Lung (tissue), 11 donors: ENCODE measurements at regions not wholly inside any gene's neighbourhood (a gene's known extent, or its start where the extent isn't known, plus 50 kb on each side); places are given as distances from the start of the nearest gene placed in this dataset.

Source experiments
- ATAC-seq: fragments of 200-7000 bp; cut with Tn5 transposase; one replicate; pipeline ENCODE4 v1.9.1; 2020; ENCODE audit warnings: moderate number of reproducible peaks; ENCODE audit not compliant: insufficient read depth, low FRiP score
- DNase-seq, 3 donors: peaks; one replicate each; pipeline ENCODE4 v3.0.0-alpha.2; 2013 to 2017
- H3K27ac ChIP-seq, 2 donors: one replicate each; pipeline ENCODE4 v1.5.1; 2013; ENCODE audit warnings: mild to moderate bottlenecking in 2 of 2, moderate library complexity in 2 of 2, control low read depth in 1 of 2, inconsistent platforms in 1 of 2, low read depth in 1 of 2, low read length in 1 of 2
- H3K27me3 ChIP-seq, 3 donors: one replicate each; pipeline ENCODE4 v1.5.1; 2013; ENCODE audit warnings: low read length in 2 of 3; ENCODE audit not compliant: control insufficient read depth in 3 of 3, insufficient read depth in 3 of 3
- H3K36me3 ChIP-seq, 4 donors: one replicate each; pipeline ENCODE4 v1.5.1; 2013; ENCODE audit warnings: low read length in 4 of 4, mild to moderate bottlenecking in 1 of 4, moderate library complexity in 1 of 4; ENCODE audit not compliant: control insufficient read depth in 4 of 4, insufficient read depth in 4 of 4
- H3K4me1 ChIP-seq, 5 donors: one replicate each; pipeline ENCODE4 v1.5.1; 2013; ENCODE audit warnings: low read length in 5 of 5, mild to moderate bottlenecking in 2 of 5, moderate library complexity in 1 of 5; ENCODE audit not compliant: control insufficient read depth in 5 of 5, insufficient read depth in 5 of 5
- H3K4me3 ChIP-seq: one replicate; pipeline ENCODE4 v1.5.1; 2013; ENCODE audit warnings: mild to moderate bottlenecking, control low read depth, moderate library complexity
- H3K9ac ChIP-seq, 2 donors: one replicate each; pipeline ENCODE4 v1.5.1; 2013; ENCODE audit warnings: low read length in 2 of 2, control low read depth in 1 of 2; ENCODE audit not compliant: insufficient read depth in 1 of 2
- H3K9me3 ChIP-seq, 4 donors: one replicate each; pipeline ENCODE4 v1.5.1; 2013; ENCODE audit warnings: low read length in 3 of 4, mild to moderate bottlenecking in 1 of 4, moderate library complexity in 1 of 4; ENCODE audit not compliant: control insufficient read depth in 4 of 4, insufficient read depth in 3 of 4
- WGBS, 2 donors: extraction: QIAGEN DNeasy Blood & Tissue Kit; methylation state at CpG; one replicate each; pipeline ENCODE4 v1.1.7; 2013; 5-methylcytosine and 5-hydroxymethylcytosine counted together
- TF ChIP-seq, protein P1 (sequence below): IDR thresholded peaks from 2 replicates; pipeline ENCODE4 v1.5.1; 2012; ENCODE audit warnings: mild to moderate bottlenecking; ENCODE audit errors: control extremely low read depth, extremely low read depth
- donor health status: control.
- donor health status: control.
- donor health status: Bipolar disorder and iron deficiency.
- donor health status: healthy.
- donor health status: DM: yes; HTN: yes; CAD: no.

GRCh38 chr10:33385015-33385414 is 50.5 kb upstream of the NRP1 start:
- Histone ChIP-seq H3K27me3 (no peaks in the 10 kb centered on the region), H3K9ac (no peak overlapping the region), H3K36me3 (no peaks in the 10 kb centered on the region), H3K4me1 (peaks cover 0 to 41% (median 4%) of the 10 kb centered on the region in 5 donors), H3K4me3 (no peak overlapping the region), H3K27ac (no peak overlapping the region), H3K9me3 (no peaks in the 10 kb centered on the region)
- WGBS, 2 donors, result 95 to 97% methylated on average over 5 of the region's 5 CpGs
- DNase-seq (peak in 1 of 3 donors; percentile 26), ATAC-seq (no peak)
- TF ChIP-seq, protein P1, sequence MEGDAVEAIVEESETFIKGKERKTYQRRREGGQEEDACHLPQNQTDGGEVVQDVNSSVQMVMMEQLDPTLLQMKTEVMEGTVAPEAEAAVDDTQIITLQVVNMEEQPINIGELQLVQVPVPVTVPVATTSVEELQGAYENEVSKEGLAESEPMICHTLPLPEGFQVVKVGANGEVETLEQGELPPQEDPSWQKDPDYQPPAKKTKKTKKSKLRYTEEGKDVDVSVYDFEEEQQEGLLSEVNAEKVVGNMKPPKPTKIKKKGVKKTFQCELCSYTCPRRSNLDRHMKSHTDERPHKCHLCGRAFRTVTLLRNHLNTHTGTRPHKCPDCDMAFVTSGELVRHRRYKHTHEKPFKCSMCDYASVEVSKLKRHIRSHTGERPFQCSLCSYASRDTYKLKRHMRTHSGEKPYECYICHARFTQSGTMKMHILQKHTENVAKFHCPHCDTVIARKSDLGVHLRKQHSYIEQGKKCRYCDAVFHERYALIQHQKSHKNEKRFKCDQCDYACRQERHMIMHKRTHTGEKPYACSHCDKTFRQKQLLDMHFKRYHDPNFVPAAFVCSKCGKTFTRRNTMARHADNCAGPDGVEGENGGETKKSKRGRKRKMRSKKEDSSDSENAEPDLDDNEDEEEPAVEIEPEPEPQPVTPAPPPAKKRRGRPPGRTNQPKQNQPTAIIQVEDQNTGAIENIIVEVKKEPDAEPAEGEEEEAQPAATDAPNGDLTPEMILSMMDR, result no peak
